Nephron (organoid): ENCODE measurements at regions not wholly inside any gene's neighbourhood (a gene's known extent, or its start where the extent isn't known, plus 50 kb on each side); places are given as distances from the start of the nearest gene placed in this dataset.

Source experiments
- H3K27ac Mint-ChIP-seq, 3 experiments: 2 replicates each; pipeline ENCODE4 v1.8.0; 2020; ENCODE audit warnings: mixed read lengths in 3 of 3, mild to moderate bottlenecking in 2 of 3, moderate library complexity in 1 of 3
- H3K27me3 Mint-ChIP-seq: 2 replicates; pipeline ENCODE4 v1.8.0; 2021; ENCODE audit warnings: low read depth, mild to moderate bottlenecking, moderate library complexity, mixed read lengths
- H3K36me3 Mint-ChIP-seq: 2 replicates; pipeline ENCODE4 v1.8.0; 2020; ENCODE audit warnings: low read depth, mixed read lengths
- H3K4me1 Mint-ChIP-seq: 2 replicates; pipeline ENCODE4 v1.8.0; 2020; ENCODE audit warnings: mixed read lengths
- H3K4me3 Mint-ChIP-seq, 3 experiments: 2 replicates each; pipeline ENCODE4 v1.8.0; 2020; ENCODE audit warnings: mild to moderate bottlenecking in 3 of 3, mixed read lengths in 3 of 3, moderate library complexity in 2 of 3
- H3K9me3 Mint-ChIP-seq: 2 replicates; pipeline ENCODE4 v1.8.0; 2020; ENCODE audit warnings: mixed read lengths
- CTCF ChIP-seq, 3 experiments: fragments of 200-600 bp; sonication (generic); IDR thresholded peaks; one replicate each; pipeline ENCODE4 v1.5.0; 2021; ENCODE audit warnings: antibody characterized with exemption in 3 of 3; ENCODE audit not compliant: unreplicated experiment in 3 of 3

- Mint-ChIP-seq H3K9me3 (peaks cover 3% of the 10 kb centered on the region), H3K27me3 (no peaks in the 10 kb centered on the region), H3K36me3 (no peaks in the 10 kb centered on the region), H3K4me1 (peaks cover 11% of the 10 kb centered on the region), H3K27ac (no peak overlapping the region), H3K4me3 (no peak overlapping the region)
- TF ChIP-seq CTCF (IDR thresholded peaks at IDR 0.05; ENCODE audit: unreplicated experiment in 3 of 3): no peak
Measured at GRCh38 chr15:47566610-47567009, 150.7 kb upstream of the SEMA6D start.

- H3K9me3 Mint-ChIP-seq: peaks cover 3% of the 10 kb centered on the region
- H3K36me3 Mint-ChIP-seq: no peaks in the 10 kb centered on the region
- peaks cover 11% of the 10 kb centered on the region for H3K4me1 Mint-ChIP-seq
- no peak overlapping the region for H3K27ac Mint-ChIP-seq
- no peak for TF ChIP-seq CTCF (IDR thresholded peaks at IDR 0.05; ENCODE audit: unreplicated experiment in 3 of 3)
- no peak overlapping the region for H3K4me3 Mint-ChIP-seq
- H3K27me3 Mint-ChIP-seq: no peaks in the 10 kb centered on the region
Measured at GRCh38 chr15:47568030-47568429, 149.3 kb upstream of the SEMA6D start.

- Mint-ChIP-seq H3K27ac (no peak overlapping the region), H3K36me3 (no peaks in the 10 kb centered on the region), H3K4me1 (peaks cover 13% of the 10 kb centered on the region), H3K27me3 (no peaks in the 10 kb centered on the region), H3K4me3 (no peak overlapping the region), H3K9me3 (no peaks in the 10 kb centered on the region)
- TF ChIP-seq CTCF (IDR thresholded peaks at IDR 0.05; ENCODE audit: unreplicated experiment in 3 of 3): no peak
Measured at GRCh38 chr15:47570044-47570443, 147.3 kb upstream of the SEMA6D start.

GRCh38 chr15:47570451-47570850, 146.9 kb upstream of the SEMA6D start:
- Mint-ChIP-seq H3K4me3 (no peak overlapping the region), H3K9me3 (no peaks in the 10 kb centered on the region), H3K27ac (peak overlapping the region in 1 of 3 experiments; percentile 10), H3K36me3 (no peaks in the 10 kb centered on the region), H3K27me3 (no peaks in the 10 kb centered on the region), H3K4me1 (peaks cover 17% of the 10 kb centered on the region)
- TF ChIP-seq CTCF (IDR thresholded peaks at IDR 0.05; ENCODE audit: unreplicated experiment in 3 of 3): no peak

- TF ChIP-seq CTCF (IDR thresholded peaks at IDR 0.05; ENCODE audit: unreplicated experiment in 3 of 3): no peak
- Mint-ChIP-seq H3K36me3 (no peaks in the 10 kb centered on the region), H3K9me3 (no peaks in the 10 kb centered on the region), H3K4me3 (no peak overlapping the region), H3K4me1 (peaks cover 23% of the 10 kb centered on the region), H3K27ac (peak overlapping the region in 1 of 3 experiments; percentile 10), H3K27me3 (no peaks in the 10 kb centered on the region)
Measured at GRCh38 chr15:47570881-47571640, 146.2 kb upstream of the SEMA6D start.

GRCh38 chr15:47573673-47574072, 143.6 kb upstream of the SEMA6D start:
- peak overlapping the region in 1 of 3 experiments; percentile 10 for H3K27ac Mint-ChIP-seq
- no peaks in the 10 kb centered on the region for H3K36me3 Mint-ChIP-seq
- no peaks in the 10 kb centered on the region for H3K9me3 Mint-ChIP-seq
- no peak overlapping the region for H3K4me3 Mint-ChIP-seq
- H3K4me1 Mint-ChIP-seq: peaks cover 37% of the 10 kb centered on the region
- TF ChIP-seq CTCF (IDR thresholded peaks at IDR 0.05; ENCODE audit: unreplicated experiment in 3 of 3): no peak
- H3K27me3 Mint-ChIP-seq: no peaks in the 10 kb centered on the region
